ENCODE measurements at regions not wholly inside any gene's neighbourhood (a gene's known extent, or its start where the extent isn't known, plus 50 kb on each side); places are given as distances from the start of the nearest gene placed in this dataset.

- no peak overlapping the region for H3K27ac Mint-ChIP-seq (ENCODE audit: unreplicated experiment)
- intact Hi-C loops (cut with micrococcal nuclease; ENCODE audit: unreplicated experiment): no loop called here
- no peak overlapping the region for H3K4me3 Mint-ChIP-seq (ENCODE audit: low read depth, unreplicated experiment)
- CTCF ChIA-PET: no interaction called here
- TF ChIP-seq, protein P1, sequence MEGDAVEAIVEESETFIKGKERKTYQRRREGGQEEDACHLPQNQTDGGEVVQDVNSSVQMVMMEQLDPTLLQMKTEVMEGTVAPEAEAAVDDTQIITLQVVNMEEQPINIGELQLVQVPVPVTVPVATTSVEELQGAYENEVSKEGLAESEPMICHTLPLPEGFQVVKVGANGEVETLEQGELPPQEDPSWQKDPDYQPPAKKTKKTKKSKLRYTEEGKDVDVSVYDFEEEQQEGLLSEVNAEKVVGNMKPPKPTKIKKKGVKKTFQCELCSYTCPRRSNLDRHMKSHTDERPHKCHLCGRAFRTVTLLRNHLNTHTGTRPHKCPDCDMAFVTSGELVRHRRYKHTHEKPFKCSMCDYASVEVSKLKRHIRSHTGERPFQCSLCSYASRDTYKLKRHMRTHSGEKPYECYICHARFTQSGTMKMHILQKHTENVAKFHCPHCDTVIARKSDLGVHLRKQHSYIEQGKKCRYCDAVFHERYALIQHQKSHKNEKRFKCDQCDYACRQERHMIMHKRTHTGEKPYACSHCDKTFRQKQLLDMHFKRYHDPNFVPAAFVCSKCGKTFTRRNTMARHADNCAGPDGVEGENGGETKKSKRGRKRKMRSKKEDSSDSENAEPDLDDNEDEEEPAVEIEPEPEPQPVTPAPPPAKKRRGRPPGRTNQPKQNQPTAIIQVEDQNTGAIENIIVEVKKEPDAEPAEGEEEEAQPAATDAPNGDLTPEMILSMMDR (IDR thresholded peaks at IDR 0.05; ENCODE audit: unreplicated experiment): no peak
- DNase-seq: no peak
- no TSS peak for BruUV-seq (replicated peaks)
- no peaks in the 10 kb centered on the region for H3K36me3 Mint-ChIP-seq (ENCODE audit: insufficient read depth, unreplicated experiment)
- H3K4me1 Mint-ChIP-seq (ENCODE audit: low read depth, unreplicated experiment): no peaks in the 10 kb centered on the region
- H3K27me3 Mint-ChIP-seq (ENCODE audit: unreplicated experiment): peaks cover 25% of the 10 kb centered on the region
- H3K9me3 Mint-ChIP-seq (ENCODE audit: low read depth, unreplicated experiment): peaks cover 2% of the 10 kb centered on the region
These were observed 155.8 kb upstream of the IGFBP7 start for GRCh38 chr4:57265831-57266582.

DNA sequence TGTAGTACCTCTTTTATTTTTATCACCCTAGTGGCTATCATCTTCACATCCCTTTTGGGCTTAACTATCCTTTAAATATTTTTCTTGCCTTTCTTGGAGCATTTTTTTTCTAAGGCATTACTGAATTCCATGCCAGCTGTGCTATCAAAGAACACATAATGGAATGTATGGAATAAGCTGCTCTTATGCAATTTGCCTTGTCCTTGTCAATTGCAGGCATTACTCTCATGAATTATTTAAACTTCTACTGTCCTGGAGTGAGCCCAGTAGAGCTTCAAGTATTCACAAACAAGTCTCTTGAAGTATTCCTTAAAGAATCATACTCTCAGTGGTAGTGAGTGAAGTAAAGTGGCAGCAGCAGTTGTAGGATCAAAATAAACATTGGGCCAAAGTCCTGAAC lies 144.6 kb upstream of the IGFBP7 start:
- no peaks in the 10 kb centered on the region for H3K4me1 Mint-ChIP-seq (ENCODE audit: low read depth, unreplicated experiment)
- intact Hi-C loops (cut with micrococcal nuclease; ENCODE audit: unreplicated experiment): no loop called here
- TF ChIP-seq, protein P1 (IDR thresholded peaks at IDR 0.05; ENCODE audit: unreplicated experiment): no peak

GRCh38 chr4:57249083-57249482 lies 138.9 kb upstream of the IGFBP7 start:
- TF ChIP-seq, protein P1 (IDR thresholded peaks at IDR 0.05; ENCODE audit: unreplicated experiment): no peak
- no peaks in the 10 kb centered on the region for H3K4me1 Mint-ChIP-seq (ENCODE audit: low read depth, unreplicated experiment)
- H3K27ac Mint-ChIP-seq (ENCODE audit: unreplicated experiment): no peak overlapping the region
- H3K27me3 Mint-ChIP-seq (ENCODE audit: unreplicated experiment): peaks cover 11% of the 10 kb centered on the region
- BruUV-seq (replicated peaks): no TSS peak
- H3K9me3 Mint-ChIP-seq (ENCODE audit: low read depth, unreplicated experiment): no peaks in the 10 kb centered on the region
- intact Hi-C loops (cut with micrococcal nuclease; ENCODE audit: unreplicated experiment): no loop called here
- no peak for DNase-seq
- no peak overlapping the region for H3K4me3 Mint-ChIP-seq (ENCODE audit: low read depth, unreplicated experiment)
- H3K36me3 Mint-ChIP-seq (ENCODE audit: insufficient read depth, unreplicated experiment): no peaks in the 10 kb centered on the region
- CTCF ChIA-PET: no interaction called here

More for the DNA sequence above, 144.6 kb upstream of the IGFBP7 start:
- peaks cover 16% of the 10 kb centered on the region for H3K27me3 Mint-ChIP-seq (ENCODE audit: unreplicated experiment)
- no peak overlapping the region for H3K4me3 Mint-ChIP-seq (ENCODE audit: low read depth, unreplicated experiment)
- peaks cover 3% of the 10 kb centered on the region for H3K9me3 Mint-ChIP-seq (ENCODE audit: low read depth, unreplicated experiment)
- no peaks in the 10 kb centered on the region for H3K36me3 Mint-ChIP-seq (ENCODE audit: insufficient read depth, unreplicated experiment)
- H3K27ac Mint-ChIP-seq (ENCODE audit: unreplicated experiment): no peak overlapping the region
- CTCF ChIA-PET: no interaction called here
- no TSS peak for BruUV-seq (replicated peaks)
- DNase-seq: no peak

DNA sequence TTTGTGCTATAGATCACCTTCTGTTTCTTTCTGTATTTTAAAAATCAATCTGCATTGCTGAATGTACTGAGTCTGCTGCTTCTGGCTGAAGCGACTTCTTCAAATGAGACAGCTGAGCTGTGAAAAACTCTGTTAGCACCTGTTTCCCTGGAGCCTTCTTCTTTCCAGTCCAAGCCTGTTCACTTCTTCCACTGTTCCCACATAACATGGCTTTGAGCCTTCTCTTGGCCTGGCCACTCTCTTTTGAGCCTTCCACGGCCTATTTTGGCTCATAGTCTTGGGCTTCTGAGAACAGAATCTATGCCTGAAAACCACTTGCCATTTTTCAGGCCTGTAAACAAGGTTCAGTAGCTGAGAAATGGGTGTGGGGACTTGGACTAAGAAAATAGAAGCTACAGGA lies 132.9 kb upstream of the IGFBP7 start:
- no peak for DNase-seq
- no peaks in the 10 kb centered on the region for H3K9me3 Mint-ChIP-seq (ENCODE audit: low read depth, unreplicated experiment)
- H3K4me3 Mint-ChIP-seq (ENCODE audit: low read depth, unreplicated experiment): no peak overlapping the region
- H3K27me3 Mint-ChIP-seq (ENCODE audit: unreplicated experiment): peaks cover 15% of the 10 kb centered on the region
- intact Hi-C loops (cut with micrococcal nuclease; ENCODE audit: unreplicated experiment): no loop called here
- H3K27ac Mint-ChIP-seq (ENCODE audit: unreplicated experiment): no peak overlapping the region
- H3K4me1 Mint-ChIP-seq (ENCODE audit: low read depth, unreplicated experiment): no peaks in the 10 kb centered on the region
- BruUV-seq (replicated peaks): no TSS peak
- TF ChIP-seq, protein P1 (IDR thresholded peaks at IDR 0.05; ENCODE audit: unreplicated experiment): no peak
- no peaks in the 10 kb centered on the region for H3K36me3 Mint-ChIP-seq (ENCODE audit: insufficient read depth, unreplicated experiment)
- CTCF ChIA-PET: no interaction called here

All from Calu3 (cell line).